ENCODE measurements at regions not wholly inside any gene's neighbourhood (a gene's known extent, or its start where the extent isn't known, plus 50 kb on each side); places are given as distances from the start of the nearest gene placed in this dataset.

DNA sequence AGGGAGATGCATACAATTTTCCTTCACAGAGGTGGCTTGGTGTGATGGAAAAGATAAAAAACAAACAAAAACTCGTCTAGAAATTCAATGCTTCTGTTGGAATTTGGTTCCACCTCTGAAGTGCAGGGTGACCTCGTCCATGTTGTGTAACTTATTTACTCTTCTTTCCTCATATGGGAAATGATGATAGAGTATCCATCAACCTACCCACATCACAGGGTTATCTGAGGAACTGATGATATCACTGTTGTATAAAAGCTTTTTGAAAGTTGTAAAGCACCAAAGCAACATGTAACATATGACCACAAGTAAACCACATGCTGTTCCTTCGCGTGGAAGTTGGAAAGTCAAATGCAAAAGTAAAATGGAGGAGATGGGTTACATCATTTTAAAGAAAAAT, 212.0 kb upstream of the SGK1 start:
- Histone ChIP-seq H3K4me3 (ENCODE audit: low read depth in 1 of 2, low read length in 2 of 2) (no peak overlapping the region), H3K27ac (ENCODE audit: low read length) (no peak overlapping the region), H3K27me3 (ENCODE audit: low read depth, low read length) (no peaks in the 10 kb centered on the region), H3K36me3 (ENCODE audit: control insufficient read depth in 1 of 2, insufficient read depth in 2 of 2, low read length in 2 of 2) (no peaks in the 10 kb centered on the region), H3K4me1 (ENCODE audit: control insufficient read depth in 1 of 2, insufficient read depth in 2 of 2, low read length in 2 of 2) (no peaks in the 10 kb centered on the region), H3K9me3 (ENCODE audit: control insufficient read depth in 1 of 2, low read length in 2 of 2) (no peaks in the 10 kb centered on the region)

DNA sequence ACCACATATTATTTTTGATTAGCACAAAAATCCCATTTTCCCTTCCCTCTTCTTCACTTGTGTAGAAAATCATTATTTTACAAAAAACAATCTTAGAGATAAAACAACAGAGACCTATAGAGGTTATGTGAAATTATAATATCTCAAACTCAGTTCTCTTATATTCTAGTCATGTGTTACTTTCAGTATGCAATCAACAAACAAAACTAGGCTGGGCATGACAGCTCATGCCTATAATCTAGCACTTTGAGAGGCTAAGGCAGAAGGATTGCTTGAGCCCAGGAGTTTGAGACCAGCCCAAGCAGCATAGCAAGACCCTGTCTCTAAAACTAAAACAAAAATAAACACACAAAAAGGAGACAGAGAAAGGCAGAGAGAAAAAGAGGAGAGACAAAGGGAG, 211.4 kb upstream of the SGK1 start:
- Histone ChIP-seq H3K27ac (ENCODE audit: low read length) (no peak overlapping the region), H3K27me3 (ENCODE audit: low read depth, low read length) (no peaks in the 10 kb centered on the region), H3K36me3 (ENCODE audit: control insufficient read depth in 1 of 2, insufficient read depth in 2 of 2, low read length in 2 of 2) (no peaks in the 10 kb centered on the region), H3K9me3 (ENCODE audit: control insufficient read depth in 1 of 2, low read length in 2 of 2) (no peaks in the 10 kb centered on the region), H3K4me1 (ENCODE audit: control insufficient read depth in 1 of 2, insufficient read depth in 2 of 2, low read length in 2 of 2) (no peaks in the 10 kb centered on the region), H3K4me3 (ENCODE audit: low read depth in 1 of 2, low read length in 2 of 2) (no peak overlapping the region)

DNA sequence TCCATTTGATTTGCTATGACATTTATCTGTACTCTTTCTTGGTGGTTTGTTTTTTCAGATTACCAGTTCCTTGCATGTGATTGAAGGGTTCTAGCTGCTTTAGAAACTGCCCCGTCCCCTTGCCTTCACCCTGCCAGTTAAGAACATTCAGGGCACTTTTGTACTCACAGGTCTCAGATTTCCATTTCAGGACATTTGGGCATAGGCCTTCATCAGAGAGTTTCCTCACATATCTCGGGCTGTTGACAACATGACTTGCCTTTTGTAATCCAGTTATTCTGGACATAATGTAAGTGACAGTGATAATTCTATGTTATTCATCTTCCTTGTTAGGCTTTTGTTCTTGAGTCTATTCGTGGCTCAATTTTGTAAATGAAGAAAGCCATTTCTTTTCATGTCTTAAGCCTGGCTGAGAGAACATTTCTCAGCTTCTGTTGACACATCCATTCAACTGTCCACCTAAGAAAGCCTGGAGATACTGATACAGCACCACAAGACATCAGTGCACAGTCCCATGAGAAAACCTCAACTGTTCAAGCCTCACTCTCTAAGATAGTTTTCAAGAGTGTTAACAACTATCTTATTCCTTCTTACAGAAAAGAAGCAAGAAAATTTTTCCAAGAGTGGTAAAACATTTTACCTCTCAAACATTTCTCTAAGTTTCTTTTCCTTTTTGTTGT, 209.3 kb upstream of the SGK1 start:
- no peak overlapping the region for H3K27ac ChIP-seq (ENCODE audit: low read length)
- H3K4me1 ChIP-seq (ENCODE audit: control insufficient read depth in 1 of 2, insufficient read depth in 2 of 2, low read length in 2 of 2): no peaks in the 10 kb centered on the region

DNA sequence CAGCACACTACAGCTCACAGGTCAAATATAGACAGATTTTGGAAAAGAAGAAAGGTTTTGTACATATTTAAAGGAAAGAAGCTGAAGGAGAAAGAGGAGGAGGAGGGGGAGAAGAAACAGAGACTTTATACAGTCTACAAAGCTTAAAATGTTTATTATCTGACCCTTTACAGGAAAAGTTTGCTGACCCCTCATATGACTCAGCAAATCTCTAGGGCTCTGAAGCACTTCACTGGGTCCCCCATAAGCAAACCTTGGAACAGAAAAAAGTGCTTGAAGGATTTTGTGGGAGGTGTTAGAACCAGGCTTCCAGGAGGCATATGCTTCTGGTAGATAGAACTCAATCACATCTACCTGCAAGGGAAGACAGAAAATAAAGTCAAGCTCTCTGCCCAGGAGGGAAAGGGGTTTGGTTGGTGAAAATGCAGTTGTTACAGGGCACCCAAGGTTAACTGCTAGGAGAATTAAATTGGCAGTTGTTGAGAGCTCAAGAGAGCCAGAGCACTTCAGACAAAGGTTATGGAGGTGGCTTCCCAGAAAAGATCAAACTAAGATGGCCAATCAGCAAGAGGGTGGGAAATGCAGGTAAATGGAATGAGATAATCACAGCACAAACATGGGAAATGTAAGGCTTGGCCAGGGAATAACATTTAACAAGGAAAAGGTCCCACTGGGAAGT, 207.4 kb upstream of the SGK1 start:
- no peak overlapping the region for H3K27ac ChIP-seq (ENCODE audit: low read length)
- no peaks in the 10 kb centered on the region for H3K4me1 ChIP-seq (ENCODE audit: control insufficient read depth in 1 of 2, insufficient read depth in 2 of 2, low read length in 2 of 2)
- H3K4me3 ChIP-seq (ENCODE audit: low read depth in 1 of 2, low read length in 2 of 2): no peak overlapping the region
- H3K27me3 ChIP-seq (ENCODE audit: low read depth, low read length): no peaks in the 10 kb centered on the region
- H3K36me3 ChIP-seq (ENCODE audit: control insufficient read depth in 1 of 2, insufficient read depth in 2 of 2, low read length in 2 of 2): no peaks in the 10 kb centered on the region
- no peaks in the 10 kb centered on the region for H3K9me3 ChIP-seq (ENCODE audit: control insufficient read depth in 1 of 2, low read length in 2 of 2)

More for the DNA sequence above, 209.3 kb upstream of the SGK1 start:
- H3K4me3 ChIP-seq (ENCODE audit: low read depth in 1 of 2, low read length in 2 of 2): no peak overlapping the region
- H3K36me3 ChIP-seq (ENCODE audit: control insufficient read depth in 1 of 2, insufficient read depth in 2 of 2, low read length in 2 of 2): no peaks in the 10 kb centered on the region
- H3K9me3 ChIP-seq (ENCODE audit: control insufficient read depth in 1 of 2, low read length in 2 of 2): no peaks in the 10 kb centered on the region
- H3K27me3 ChIP-seq (ENCODE audit: low read depth, low read length): no peaks in the 10 kb centered on the region

DNA sequence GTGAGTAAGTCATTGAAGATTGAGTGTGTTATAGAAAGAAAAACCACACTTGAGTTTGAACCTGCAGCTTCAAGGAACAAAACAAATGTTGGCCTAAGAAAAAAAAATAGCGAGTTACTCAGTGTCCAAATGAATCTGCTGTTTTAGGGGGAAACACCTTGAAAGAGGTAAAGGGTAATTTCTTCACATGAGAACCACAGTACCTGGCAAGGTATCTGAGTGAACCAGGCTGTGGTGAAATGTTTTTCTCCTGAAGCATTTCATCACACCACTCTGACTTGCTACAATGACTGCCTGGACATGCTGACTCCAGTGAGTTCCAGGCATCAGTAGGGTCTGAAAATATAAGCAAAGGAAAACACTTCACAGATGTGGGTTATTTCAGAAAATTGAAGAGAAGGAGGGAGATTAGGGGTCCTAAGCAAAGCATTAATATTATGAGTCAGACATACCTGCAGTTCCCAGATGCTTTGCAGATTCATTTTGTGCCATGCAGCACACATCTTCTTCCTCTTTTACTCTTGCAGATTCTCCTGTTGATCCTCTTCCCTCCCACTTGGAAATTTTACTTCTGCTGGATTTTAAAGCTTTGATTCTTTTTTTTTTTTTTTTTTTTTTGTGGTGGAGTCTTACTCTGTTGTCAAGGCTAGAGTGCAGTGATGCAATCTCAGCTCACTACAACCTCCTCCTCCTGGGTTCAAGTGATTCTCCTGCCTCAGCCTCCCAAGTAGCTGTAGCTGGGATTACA, 206.2 kb upstream of the SGK1 start:
- H3K27ac ChIP-seq (ENCODE audit: low read length): no peak overlapping the region
- no peaks in the 10 kb centered on the region for H3K4me1 ChIP-seq (ENCODE audit: control insufficient read depth in 1 of 2, insufficient read depth in 2 of 2, low read length in 2 of 2)
- no peaks in the 10 kb centered on the region for H3K9me3 ChIP-seq (ENCODE audit: control insufficient read depth in 1 of 2, low read length in 2 of 2)
- H3K27me3 ChIP-seq (ENCODE audit: low read depth, low read length): no peaks in the 10 kb centered on the region
- no peak overlapping the region for H3K4me3 ChIP-seq (ENCODE audit: low read depth in 1 of 2, low read length in 2 of 2)
- no peaks in the 10 kb centered on the region for H3K36me3 ChIP-seq (ENCODE audit: control insufficient read depth in 1 of 2, insufficient read depth in 2 of 2, low read length in 2 of 2)

DNA sequence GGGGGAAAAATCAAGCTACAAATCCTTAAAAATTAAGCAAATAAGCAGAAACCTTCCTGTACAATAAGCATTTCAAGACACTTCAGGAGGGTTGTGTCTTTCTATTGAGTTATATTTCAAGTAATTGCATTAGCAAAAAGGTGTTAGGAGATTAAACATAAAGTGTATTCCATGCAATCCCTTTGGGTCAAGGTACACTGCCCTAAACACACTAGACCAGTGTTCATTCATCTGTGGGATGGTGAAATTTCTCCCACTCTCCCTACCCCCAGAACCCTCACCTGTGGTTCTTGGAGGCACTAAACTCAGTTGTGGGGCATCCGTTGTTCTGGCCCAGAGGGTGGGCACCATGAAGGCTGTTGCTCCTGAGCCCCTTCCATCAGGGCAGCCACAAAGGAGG, 205.1 kb upstream of the SGK1 start:
- H3K4me3 ChIP-seq (ENCODE audit: low read depth in 1 of 2, low read length in 2 of 2): no peak overlapping the region
- no peak overlapping the region for H3K27ac ChIP-seq (ENCODE audit: low read length)

DNA sequence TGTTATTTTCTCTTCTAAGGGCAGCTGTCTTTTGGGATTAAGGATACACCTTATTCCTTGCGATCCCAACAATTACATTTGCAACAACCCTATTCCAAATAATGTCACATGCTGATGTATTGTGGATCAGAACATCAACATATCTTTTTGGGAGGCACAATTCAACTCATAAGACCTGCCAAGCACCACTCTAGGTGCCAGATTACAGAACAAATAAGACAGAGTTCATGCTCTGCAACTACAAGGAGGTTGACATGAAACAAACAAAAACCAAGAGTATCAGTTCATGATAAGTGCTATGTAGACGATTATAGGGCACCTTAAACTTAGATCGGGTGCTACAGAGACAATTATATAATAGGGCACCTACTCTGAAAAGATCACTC, 203.2 kb upstream of the SGK1 start:
- no peaks in the 10 kb centered on the region for H3K27me3 ChIP-seq (ENCODE audit: low read depth, low read length)
- no peak overlapping the region for H3K27ac ChIP-seq (ENCODE audit: low read length)
- H3K4me1 ChIP-seq (ENCODE audit: control insufficient read depth in 1 of 2, insufficient read depth in 2 of 2, low read length in 2 of 2): no peaks in the 10 kb centered on the region

More for the DNA sequence above, 205.1 kb upstream of the SGK1 start:
- Histone ChIP-seq H3K27me3 (ENCODE audit: low read depth, low read length) (no peaks in the 10 kb centered on the region), H3K4me1 (ENCODE audit: control insufficient read depth in 1 of 2, insufficient read depth in 2 of 2, low read length in 2 of 2) (no peaks in the 10 kb centered on the region), H3K9me3 (ENCODE audit: control insufficient read depth in 1 of 2, low read length in 2 of 2) (no peaks in the 10 kb centered on the region), H3K36me3 (ENCODE audit: control insufficient read depth in 1 of 2, insufficient read depth in 2 of 2, low read length in 2 of 2) (no peaks in the 10 kb centered on the region)

DNA sequence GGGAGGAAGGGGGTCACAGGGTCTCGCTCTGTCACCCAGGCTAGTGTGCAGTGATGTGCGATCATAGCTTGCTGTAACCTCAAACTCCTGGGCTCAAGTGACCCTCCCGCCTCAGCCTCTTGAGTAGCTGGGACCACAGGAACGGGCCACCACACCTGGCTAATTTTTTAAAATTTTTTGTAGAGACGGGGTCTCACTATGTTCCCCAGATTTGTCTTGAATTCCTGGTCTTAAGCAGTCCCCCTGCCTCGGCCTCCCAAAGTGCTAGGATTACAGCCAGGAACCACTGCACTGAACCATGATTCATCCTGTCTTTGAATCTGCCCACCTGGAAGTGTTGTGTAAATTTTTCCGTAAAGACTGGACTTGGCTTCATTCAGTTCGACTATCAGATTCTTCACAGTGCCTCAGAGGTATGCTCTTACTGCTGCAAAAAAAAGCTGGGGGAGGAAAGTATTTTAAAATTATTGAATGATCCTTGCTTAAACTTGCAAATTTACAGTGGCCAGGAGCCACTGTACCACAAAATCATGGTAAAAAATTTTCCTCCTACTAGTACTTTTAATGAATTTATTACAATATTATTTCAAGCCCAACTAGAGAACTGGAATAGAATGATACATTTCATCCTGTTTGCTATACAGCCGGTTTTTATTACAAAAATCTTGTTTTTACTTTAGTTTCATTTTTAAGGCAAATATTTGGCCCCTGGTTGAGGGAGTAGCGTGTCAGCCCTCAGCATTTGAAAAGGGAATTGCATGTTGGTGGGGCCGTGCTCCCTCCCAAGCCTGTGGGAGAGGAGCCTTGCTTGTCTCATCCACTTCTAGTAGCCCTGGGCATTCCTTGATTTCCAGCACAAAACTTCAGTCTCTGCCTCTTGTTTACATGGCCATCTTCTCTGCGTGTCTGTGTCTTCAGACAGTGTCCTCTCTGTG, 202.5 kb upstream of the SGK1 start:
- Histone ChIP-seq H3K9me3 (ENCODE audit: control insufficient read depth in 1 of 2, low read length in 2 of 2) (no peaks in the 10 kb centered on the region), H3K4me3 (ENCODE audit: low read depth in 1 of 2, low read length in 2 of 2) (no peak overlapping the region), H3K27ac (ENCODE audit: low read length) (no peak overlapping the region), H3K4me1 (ENCODE audit: control insufficient read depth in 1 of 2, insufficient read depth in 2 of 2, low read length in 2 of 2) (no peaks in the 10 kb centered on the region), H3K36me3 (ENCODE audit: control insufficient read depth in 1 of 2, insufficient read depth in 2 of 2, low read length in 2 of 2) (no peaks in the 10 kb centered on the region), H3K27me3 (ENCODE audit: low read depth, low read length) (no peaks in the 10 kb centered on the region)

More for the DNA sequence above, 203.2 kb upstream of the SGK1 start:
- Histone ChIP-seq H3K36me3 (ENCODE audit: control insufficient read depth in 1 of 2, insufficient read depth in 2 of 2, low read length in 2 of 2) (no peaks in the 10 kb centered on the region), H3K4me3 (ENCODE audit: low read depth in 1 of 2, low read length in 2 of 2) (no peak overlapping the region), H3K9me3 (ENCODE audit: control insufficient read depth in 1 of 2, low read length in 2 of 2) (no peaks in the 10 kb centered on the region)

DNA sequence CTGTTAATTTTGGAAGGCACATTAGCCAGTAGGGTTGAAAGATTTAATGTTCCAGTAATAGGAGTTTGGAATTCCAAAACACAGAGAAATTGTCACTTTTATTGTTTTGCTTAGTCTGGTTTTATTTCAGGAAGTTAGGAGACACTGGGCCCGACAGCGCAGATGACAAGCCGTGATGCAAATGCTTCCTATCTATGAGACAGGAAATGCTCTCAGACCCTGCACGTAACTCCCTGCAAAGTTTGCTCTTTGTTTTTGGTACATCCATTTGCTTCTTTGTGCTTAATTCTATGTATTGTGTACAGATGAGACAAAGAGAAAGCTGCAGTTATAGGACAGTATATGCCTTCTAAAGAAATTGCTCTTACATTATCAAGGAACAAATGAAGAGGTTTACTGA, 201.6 kb upstream of the SGK1 start:
- H3K4me3 ChIP-seq (ENCODE audit: low read depth in 1 of 2, low read length in 2 of 2): no peak overlapping the region
- no peaks in the 10 kb centered on the region for H3K9me3 ChIP-seq (ENCODE audit: control insufficient read depth in 1 of 2, low read length in 2 of 2)
- H3K27ac ChIP-seq (ENCODE audit: low read length): peak overlapping the region; percentile 19
- no peaks in the 10 kb centered on the region for H3K27me3 ChIP-seq (ENCODE audit: low read depth, low read length)
- no peaks in the 10 kb centered on the region for H3K4me1 ChIP-seq (ENCODE audit: control insufficient read depth in 1 of 2, insufficient read depth in 2 of 2, low read length in 2 of 2)
- H3K36me3 ChIP-seq (ENCODE audit: control insufficient read depth in 1 of 2, insufficient read depth in 2 of 2, low read length in 2 of 2): no peaks in the 10 kb centered on the region

DNA sequence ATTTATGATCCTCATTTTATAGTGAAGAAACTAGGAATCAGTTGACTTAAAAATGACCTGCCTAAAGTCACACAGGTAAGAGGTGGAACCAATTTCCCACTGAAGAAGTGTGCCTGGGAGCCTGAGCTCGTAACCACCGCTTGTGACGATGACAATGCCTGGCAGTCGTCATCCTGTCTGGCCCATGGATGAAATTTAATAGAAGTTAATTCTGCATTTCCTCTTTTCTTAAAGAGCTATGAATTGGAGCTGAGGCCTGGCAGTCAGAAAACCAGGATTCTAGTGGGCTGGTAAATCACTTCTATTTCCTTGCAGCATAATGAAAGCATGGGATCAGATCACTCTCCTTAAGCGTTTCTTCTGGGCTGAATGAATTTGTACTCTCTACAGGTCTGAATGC, 200.0 kb upstream of the SGK1 start:
- Histone ChIP-seq H3K9me3 (ENCODE audit: control insufficient read depth in 1 of 2, low read length in 2 of 2) (no peaks in the 10 kb centered on the region), H3K27ac (ENCODE audit: low read length) (no peak overlapping the region), H3K36me3 (ENCODE audit: control insufficient read depth in 1 of 2, insufficient read depth in 2 of 2, low read length in 2 of 2) (no peaks in the 10 kb centered on the region), H3K27me3 (ENCODE audit: low read depth, low read length) (no peaks in the 10 kb centered on the region), H3K4me1 (ENCODE audit: control insufficient read depth in 1 of 2, insufficient read depth in 2 of 2, low read length in 2 of 2) (no peaks in the 10 kb centered on the region), H3K4me3 (ENCODE audit: low read depth in 1 of 2, low read length in 2 of 2) (no peak overlapping the region)
